HG02885 (cell line): ENCODE measurements at regions not wholly inside any gene's neighbourhood (a gene's known extent, or its start where the extent isn't known, plus 50 kb on each side); places are given as distances from the start of the nearest gene placed in this dataset.
"Not testable (repeated sequence)": the region's sequence is repeated elsewhere in the genome, so short reads cannot be mapped to it uniquely, and the experiment has no call there.

Experiments used
- ATAC-seq: cut with Tn5 transposase; IDR thresholded peaks from one replicate; pipeline ENCODE4 v1.9.1; 2021; ENCODE audit warnings: mild to moderate bottlenecking; ENCODE audit not compliant: unreplicated experiment, poor library complexity

- no peak for ATAC-seq
These were observed 439.8 kb upstream of the TMEFF2 start for GRCh38 chr2:192634557-192634956.

GRCh38 chr2:192628017-192628416 is 433.3 kb upstream of the TMEFF2 start:
- ATAC-seq = no peak

GRCh38 chr2:192615105-192615504 is 420.4 kb upstream of the TMEFF2 start:
- ATAC-seq = no peak

- no peak for ATAC-seq
These were observed 409.6 kb upstream of the TMEFF2 start for GRCh38 chr2:192604295-192604694.

- not testable (repeated sequence) for ATAC-seq
These were observed 403.9 kb upstream of the TMEFF2 start for GRCh38 chr2:192598649-192599048.

GRCh38 chr2:192593561-192593960 is 398.8 kb upstream of the TMEFF2 start:
- no peak for ATAC-seq

GRCh38 chr2:192591617-192592016 is 396.9 kb upstream of the TMEFF2 start:
- ATAC-seq = no peak

- ATAC-seq = no peak
These were observed 390.7 kb upstream of the TMEFF2 start for GRCh38 chr2:192585418-192585817.

GRCh38 chr2:192584976-192585375 is 390.2 kb upstream of the TMEFF2 start:
- ATAC-seq = no peak

- no peak for ATAC-seq
These were observed 385.4 kb upstream of the TMEFF2 start for GRCh38 chr2:192579965-192580700.

GRCh38 chr2:192578780-192579179 is 384.0 kb upstream of the TMEFF2 start:
- no peak for ATAC-seq

- no peak for ATAC-seq
These were observed 383.0 kb upstream of the TMEFF2 start for GRCh38 chr2:192577706-192578105.

- ATAC-seq = no peak
These were observed 379.8 kb upstream of the TMEFF2 start for GRCh38 chr2:192574552-192574951.

GRCh38 chr2:192571636-192572035 is 376.9 kb upstream of the TMEFF2 start:
- ATAC-seq = no peak

- ATAC-seq = no peak
These were observed 376.1 kb upstream of the TMEFF2 start for GRCh38 chr2:192570788-192571187.

GRCh38 chr2:192566863-192567262 is 372.1 kb upstream of the TMEFF2 start:
- no peak for ATAC-seq

- no peak for ATAC-seq
These were observed 365.6 kb upstream of the TMEFF2 start for GRCh38 chr2:192560326-192560725.

GRCh38 chr2:192559587-192559986 is 364.9 kb upstream of the TMEFF2 start:
- no peak for ATAC-seq

- ATAC-seq = no peak
These were observed 363.9 kb upstream of the TMEFF2 start for GRCh38 chr2:192558637-192559036.

- no peak for ATAC-seq
These were observed 361.0 kb upstream of the TMEFF2 start for GRCh38 chr2:192555740-192556139.

GRCh38 chr2:192551760-192552159 is 357.0 kb upstream of the TMEFF2 start:
- no peak for ATAC-seq

GRCh38 chr2:192546565-192546964 is 351.8 kb upstream of the TMEFF2 start:
- ATAC-seq = no peak
